BJ (cell line): ENCODE measurements at regions not wholly inside any gene's neighbourhood (a gene's known extent, or its start where the extent isn't known, plus 50 kb on each side); places are given as distances from the start of the nearest gene placed in this dataset.

Experiments used
- CTCF ChIA-PET: fragments of 350-600 bp; formaldehyde crosslinking; extraction: SDS; loops from one replicate; lab custom pipeline; 2021; ENCODE audit warnings: antibody characterized with exemption, inconsistent platforms; lab: Yijun Ruan, JAX
- POLR2A ChIA-PET: fragments of 300-600 bp; sonication (Branson Sonifier 250); formaldehyde crosslinking; extraction: SDS; loops from one replicate; lab custom pipeline; 2021; ENCODE audit warnings: antibody characterized with exemption; lab: Charles Lee
- DNase-seq: peaks from one replicate; pipeline ENCODE4 v3.0.0-alpha.2; 2011; ENCODE audit warnings: low read depth
- H3K27me3 ChIP-seq: 2 replicates; pipeline ENCODE4 v1.6.0; 2011; ENCODE audit warnings: low read length; ENCODE audit not compliant: control insufficient read depth, insufficient read depth
- H3K36me3 ChIP-seq: 2 replicates; pipeline ENCODE4 v1.5.1; 2011; ENCODE audit warnings: low read length; ENCODE audit not compliant: control insufficient read depth, insufficient read depth
- H3K4me3 ChIP-seq: 2 replicates; pipeline ENCODE4 v1.5.1; 2011; ENCODE audit warnings: low read depth, mild to moderate bottlenecking, control low read depth, low read length
- CTCF ChIP-seq: IDR thresholded peaks from 2 replicates; pipeline ENCODE4 v1.5.1; 2011; ENCODE audit warnings: low read depth, mild to moderate bottlenecking, control low read depth, inconsistent platforms, low read length, moderate library complexity; ENCODE audit not compliant: insufficient read depth

GRCh38 chr4:23533859-23534258 is 356.0 kb downstream of the PPARGC1A start:
- H3K27me3 ChIP-seq, result no peaks in the 10 kb centered on the region
- CTCF ChIA-PET, result no interaction called here
- no peak for DNase-seq

GRCh38 chr4:23516716-23517115 is 373.1 kb downstream of the PPARGC1A start:
- Histone ChIP-seq H3K36me3 (no peaks in the 10 kb centered on the region), H3K27me3 (no peaks in the 10 kb centered on the region), H3K4me3 (no peak overlapping the region)
- no peak for TF ChIP-seq CTCF
- ChIA-PET CTCF (no interaction called here), POLR2A (no interaction called here)
- DNase-seq, result no peak

More at GRCh38 chr4:23533859-23534258, 356.0 kb downstream of the PPARGC1A start:
- H3K36me3 ChIP-seq, result no peaks in the 10 kb centered on the region
- no peak for TF ChIP-seq CTCF
- POLR2A ChIA-PET, result no interaction called here
- no peak overlapping the region for H3K4me3 ChIP-seq

GRCh38 chr4:23504083-23504482 is 385.8 kb downstream of the PPARGC1A start:
- no peaks in the 10 kb centered on the region for H3K27me3 ChIP-seq
- no peaks in the 10 kb centered on the region for H3K36me3 ChIP-seq
- CTCF ChIA-PET, result no interaction called here
- DNase-seq, result no peak
- no peak overlapping the region for H3K4me3 ChIP-seq
- no peak for TF ChIP-seq CTCF
- POLR2A ChIA-PET, result no interaction called here

- Histone ChIP-seq H3K4me3 (no peak overlapping the region), H3K36me3 (no peaks in the 10 kb centered on the region), H3K27me3 (no peaks in the 10 kb centered on the region)
- ChIA-PET POLR2A (no interaction called here), CTCF (interaction anchor here (1.2 kb wide), 1 partner anchor 18 kb away, joined by 3 read pairs; no protein-coding TSS in a partner anchor)
- TF ChIP-seq CTCF, result no peak
- DNase-seq, result no peak
Measured at GRCh38 chr4:23500894-23501449, 388.9 kb downstream of the PPARGC1A start.

GRCh38 chr4:23485801-23486200 is 404.0 kb downstream of the PPARGC1A start:
- H3K27me3 ChIP-seq, result no peaks in the 10 kb centered on the region
- CTCF ChIA-PET, result no interaction called here
- no peak for TF ChIP-seq CTCF
- POLR2A ChIA-PET, result no interaction called here
- H3K36me3 ChIP-seq, result no peaks in the 10 kb centered on the region
- no peak overlapping the region for H3K4me3 ChIP-seq
- no peak for DNase-seq
